ENCODE measurements at regions not wholly inside any gene's neighbourhood (a gene's known extent, or its start where the extent isn't known, plus 50 kb on each side); places are given as distances from the start of the nearest gene placed in this dataset.
"Not testable (repeated sequence)": the region's sequence is repeated elsewhere in the genome, so short reads cannot be mapped to it uniquely, and the experiment has no call there.

- DNase-seq: no peak
Observed at GRCh38 chr2:31664949-31665724, 84.4 kb upstream of the SRD5A2 start.

GRCh38 chr2:31660812-31661335 lies 80.1 kb upstream of the SRD5A2 start:
- no peak for DNase-seq

- DNase-seq: no peak
Observed at GRCh38 chr2:31660165-31660564, 79.4 kb upstream of the SRD5A2 start.

GRCh38 chr2:31654241-31654640 lies 73.5 kb upstream of the SRD5A2 start:
- peak in 2 of 51 donors; percentile 1 to 7 for DNase-seq

- DNase-seq: no peak
Observed at GRCh38 chr2:31651736-31652135, 71.0 kb upstream of the SRD5A2 start.

GRCh38 chr2:31651267-31651666 lies 70.5 kb upstream of the SRD5A2 start:
- DNase-seq: no peak

GRCh38 chr2:31644551-31644950 lies 63.8 kb upstream of the SRD5A2 start:
- DNase-seq: no peak

- DNase-seq: no peak
Observed at GRCh38 chr2:31642707-31643106, 62.0 kb upstream of the SRD5A2 start.

GRCh38 chr2:31632201-31632600 lies 51.5 kb upstream of the SRD5A2 start:
- not testable (repeated sequence) for DNase-seq

Measured in hypothalamus (tissue), 51 donors.